Smooth muscle cell (in vitro differentiated cells): ENCODE measurements at regions not wholly inside any gene's neighbourhood (a gene's known extent, or its start where the extent isn't known, plus 50 kb on each side); places are given as distances from the start of the nearest gene placed in this dataset.

Experiments
- DNase-seq: peaks from one replicate; lab custom pipeline; 2025; ENCODE audit not compliant: unreplicated experiment; lab: John Stamatoyannopoulos, UW
- H2AFZ ChIP-seq: fragments of 200-600 bp; sonication (generic); 2 replicates; pipeline ENCODE4 v1.6.0; 2016; ENCODE audit warnings: antibody characterized with exemption, low read depth, mild to moderate bottlenecking
- H3F3A ChIP-seq: fragments of 200-600 bp; sonication (generic); 2 replicates; pipeline ENCODE4 v1.6.0; 2017; ENCODE audit warnings: antibody characterized with exemption, low read depth
- H3K27ac ChIP-seq: fragments of 200-600 bp; sonication (generic); 2 replicates; pipeline ENCODE4 v1.5.1; 2016; ENCODE audit warnings: low read depth, mild to moderate bottlenecking
- H3K27me3 ChIP-seq: fragments of 200-600 bp; sonication (generic); 2 replicates; pipeline ENCODE4 v1.6.1; 2016; ENCODE audit warnings: low read depth, mild to moderate bottlenecking
- H3K36me3 ChIP-seq: fragments of 200-600 bp; sonication (generic); 2 replicates; pipeline ENCODE4 v1.5.1; 2016; ENCODE audit warnings: low read depth
- H3K4me1 ChIP-seq: fragments of 200-600 bp; sonication (generic); 2 replicates; pipeline ENCODE4 v1.5.1; 2016; ENCODE audit warnings: low read depth
- H3K4me2 ChIP-seq: fragments of 200-600 bp; sonication (generic); 2 replicates; pipeline ENCODE4 v1.6.0; 2016; ENCODE audit warnings: mild to moderate bottlenecking
- H3K4me3 ChIP-seq: fragments of 200-600 bp; sonication (generic); 2 replicates; pipeline ENCODE4 v1.5.1; 2016; ENCODE audit warnings: mild to moderate bottlenecking
- H3K79me2 ChIP-seq: fragments of 200-600 bp; sonication (generic); 2 replicates; pipeline ENCODE4 v1.6.0; 2016; ENCODE audit warnings: low read depth, mild to moderate bottlenecking
- H3K9ac ChIP-seq: fragments of 200-600 bp; sonication (generic); 2 replicates; pipeline ENCODE4 v1.6.0; 2016; ENCODE audit warnings: low read depth
- H3K9me3 ChIP-seq: fragments of 200-600 bp; sonication (generic); replicated peaks from 2 replicates; pipeline ENCODE4 v1.5.1; 2016; ENCODE audit warnings: low read depth
- H4K20me1 ChIP-seq: fragments of 200-600 bp; sonication (generic); 2 replicates; pipeline ENCODE4 v1.6.0; 2016; ENCODE audit warnings: low read depth
- WGBS: methylation state at CpG from one replicate; pipeline ENCODE4 v1.1.7; 2016; ENCODE audit warnings: low lambda C conversion rate; 5-methylcytosine and 5-hydroxymethylcytosine counted together
- TF ChIP-seq, protein P1 (sequence below): fragments of 200-600 bp; sonication (generic); IDR thresholded peaks from 2 replicates; pipeline ENCODE4 v1.5.1; 2017; ENCODE audit warnings: borderline replicate concordance, mild to moderate bottlenecking, antibody characterized with exemption; ENCODE audit not compliant: insufficient read depth, poor library complexity, severe bottlenecking

GRCh38 chr1:96025062-96025461 lies 696.5 kb upstream of the PTBP2 start:
- WGBS: 81% methylated on average over 1 of the region's 1 CpG
- Histone ChIP-seq H3K36me3 (no peaks in the 10 kb centered on the region), H3K4me1 (no peaks in the 10 kb centered on the region), H4K20me1 (no peaks in the 10 kb centered on the region), H2AFZ (no peak overlapping the region), H3K79me2 (no peaks in the 10 kb centered on the region), H3K27me3 (peaks cover 3% of the 10 kb centered on the region), H3K9me3 (no peaks in the 10 kb centered on the region), H3K9ac (no peak overlapping the region), H3F3A (no peaks in the 10 kb centered on the region), H3K4me2 (no peak overlapping the region), H3K27ac (no peak overlapping the region), H3K4me3 (no peak overlapping the region)
- DNase-seq: no peak
- TF ChIP-seq, protein P1, sequence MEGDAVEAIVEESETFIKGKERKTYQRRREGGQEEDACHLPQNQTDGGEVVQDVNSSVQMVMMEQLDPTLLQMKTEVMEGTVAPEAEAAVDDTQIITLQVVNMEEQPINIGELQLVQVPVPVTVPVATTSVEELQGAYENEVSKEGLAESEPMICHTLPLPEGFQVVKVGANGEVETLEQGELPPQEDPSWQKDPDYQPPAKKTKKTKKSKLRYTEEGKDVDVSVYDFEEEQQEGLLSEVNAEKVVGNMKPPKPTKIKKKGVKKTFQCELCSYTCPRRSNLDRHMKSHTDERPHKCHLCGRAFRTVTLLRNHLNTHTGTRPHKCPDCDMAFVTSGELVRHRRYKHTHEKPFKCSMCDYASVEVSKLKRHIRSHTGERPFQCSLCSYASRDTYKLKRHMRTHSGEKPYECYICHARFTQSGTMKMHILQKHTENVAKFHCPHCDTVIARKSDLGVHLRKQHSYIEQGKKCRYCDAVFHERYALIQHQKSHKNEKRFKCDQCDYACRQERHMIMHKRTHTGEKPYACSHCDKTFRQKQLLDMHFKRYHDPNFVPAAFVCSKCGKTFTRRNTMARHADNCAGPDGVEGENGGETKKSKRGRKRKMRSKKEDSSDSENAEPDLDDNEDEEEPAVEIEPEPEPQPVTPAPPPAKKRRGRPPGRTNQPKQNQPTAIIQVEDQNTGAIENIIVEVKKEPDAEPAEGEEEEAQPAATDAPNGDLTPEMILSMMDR: no peak

DNA sequence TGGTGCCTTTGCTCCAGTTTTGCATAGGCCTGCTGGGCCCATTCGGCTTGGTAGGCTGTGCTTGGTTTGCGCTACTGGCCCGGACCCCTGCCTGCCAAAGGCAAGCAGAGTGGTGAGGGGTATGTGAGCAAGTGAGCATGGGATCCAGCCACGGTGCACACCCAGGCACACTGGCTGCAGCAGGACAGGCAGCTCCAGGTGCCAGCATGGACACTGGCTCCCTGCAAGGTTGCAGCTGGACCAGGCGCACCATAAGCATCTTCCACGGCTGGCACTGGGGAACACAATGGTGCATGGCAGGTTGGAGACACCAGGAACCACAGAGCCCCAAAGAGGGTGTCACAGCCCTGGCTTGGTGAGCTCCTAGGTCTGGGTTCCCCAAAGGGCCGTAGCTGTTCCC lies 693.5 kb upstream of the PTBP2 start:
- Histone ChIP-seq H3K79me2 (no peaks in the 10 kb centered on the region), H3K27ac (no peak overlapping the region), H2AFZ (no peak overlapping the region), H4K20me1 (no peaks in the 10 kb centered on the region), H3K9me3 (no peaks in the 10 kb centered on the region), H3K4me3 (no peak overlapping the region), H3K36me3 (no peaks in the 10 kb centered on the region), H3K9ac (no peak overlapping the region), H3K4me1 (no peaks in the 10 kb centered on the region), H3F3A (no peaks in the 10 kb centered on the region), H3K4me2 (no peak overlapping the region), H3K27me3 (no peaks in the 10 kb centered on the region)
- no peak for DNase-seq
- TF ChIP-seq, protein P1: no peak
- WGBS: 96% methylated on average over 7 of the region's 7 CpGs

DNA sequence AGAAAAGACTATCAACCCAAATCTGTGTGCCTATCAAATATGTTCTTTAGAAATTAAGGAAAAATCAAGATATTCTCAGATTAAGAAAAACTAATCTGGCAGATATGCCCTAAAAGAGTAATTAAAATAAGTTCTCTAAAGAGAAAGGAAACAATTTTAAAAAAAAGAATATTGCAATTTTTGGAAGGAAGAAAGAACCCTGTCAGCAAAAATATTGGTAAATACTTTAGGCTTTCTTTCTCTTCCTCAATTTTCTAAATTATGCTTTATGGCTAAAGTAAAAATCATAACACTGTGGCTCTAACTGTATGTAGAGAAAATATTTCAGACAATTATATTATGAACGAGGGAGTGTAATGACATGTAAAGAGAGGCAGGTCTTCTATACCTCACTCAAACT lies 691.3 kb upstream of the PTBP2 start:
- Histone ChIP-seq H3K9ac (no peak overlapping the region), H3K4me1 (no peaks in the 10 kb centered on the region), H3K36me3 (no peaks in the 10 kb centered on the region), H3K4me3 (no peak overlapping the region), H3K27me3 (no peaks in the 10 kb centered on the region), H2AFZ (no peak overlapping the region), H3K27ac (no peak overlapping the region), H3K4me2 (no peak overlapping the region), H3K9me3 (no peaks in the 10 kb centered on the region), H4K20me1 (no peaks in the 10 kb centered on the region), H3F3A (no peaks in the 10 kb centered on the region), H3K79me2 (no peaks in the 10 kb centered on the region)
- DNase-seq: no peak
- TF ChIP-seq, protein P1: no peak
- WGBS: 100% methylated on average over 1 of the region's 1 CpG

- no peaks in the 10 kb centered on the region for H4K20me1 ChIP-seq
- H3K9ac ChIP-seq: no peak overlapping the region
- TF ChIP-seq, protein P1: no peak
- H3K79me2 ChIP-seq: no peaks in the 10 kb centered on the region
- no peak for DNase-seq
- no peaks in the 10 kb centered on the region for H3K4me1 ChIP-seq
- no peak overlapping the region for H3K4me2 ChIP-seq
- H3K27me3 ChIP-seq: no peaks in the 10 kb centered on the region
- no peaks in the 10 kb centered on the region for H3F3A ChIP-seq
- no peak overlapping the region for H3K4me3 ChIP-seq
- no peak overlapping the region for H3K27ac ChIP-seq
- no peak overlapping the region for H2AFZ ChIP-seq
- H3K9me3 ChIP-seq: no peaks in the 10 kb centered on the region
- 75% methylated on average over 2 of the region's 2 CpGs for WGBS
- no peaks in the 10 kb centered on the region for H3K36me3 ChIP-seq
Observed at GRCh38 chr1:96034006-96034405, 687.6 kb upstream of the PTBP2 start.
